ENCODE measurements at regions not wholly inside any gene's neighbourhood (a gene's known extent, or its start where the extent isn't known, plus 50 kb on each side); places are given as distances from the start of the nearest gene placed in this dataset.
"Not testable (repeated sequence)": the region's sequence is repeated elsewhere in the genome, so short reads cannot be mapped to it uniquely, and the experiment has no call there.

DNA sequence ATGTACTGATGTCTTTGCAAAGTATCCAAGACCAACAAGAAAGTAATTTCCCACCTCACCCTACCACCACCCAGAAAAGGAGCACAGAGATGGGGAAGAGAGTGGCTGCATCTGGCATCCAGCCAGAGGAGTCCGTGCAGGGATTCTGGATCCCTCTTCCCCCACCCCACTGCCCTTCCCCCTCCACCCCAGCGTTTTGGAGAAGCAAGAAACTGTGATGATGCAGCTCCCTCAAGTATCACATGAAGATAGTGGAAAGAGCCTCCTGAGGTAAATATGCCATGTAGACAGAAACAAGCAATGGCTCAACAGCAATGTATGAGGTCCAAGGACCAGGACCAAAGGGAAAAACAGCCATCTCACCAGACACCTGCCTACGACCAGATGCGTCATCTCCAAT, 153.8 kb downstream of the DEPDC1B start:
- no peak for DNase-seq

DNA sequence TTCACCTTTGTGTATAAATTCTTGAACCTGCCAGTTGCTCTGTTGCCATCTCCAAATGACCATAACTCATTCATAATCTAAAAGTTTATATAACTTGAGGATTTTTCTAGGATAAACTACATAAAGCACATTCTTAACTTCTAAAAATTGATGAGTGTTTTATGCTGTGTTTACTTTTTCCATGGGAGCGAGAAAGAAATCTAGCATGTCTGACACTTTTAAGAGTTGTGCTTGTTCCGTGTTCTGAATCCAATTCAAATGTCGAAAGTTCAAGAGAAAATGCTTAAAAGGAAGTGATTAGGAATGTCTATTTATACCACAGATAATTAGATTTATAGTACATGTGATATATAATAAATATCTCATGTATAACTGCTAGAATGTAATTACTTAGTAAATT, 154.4 kb downstream of the DEPDC1B start:
- no peak for DNase-seq

- DNase-seq: no peak
Measured at GRCh38 chr5:60544142-60544541, 155.8 kb downstream of the DEPDC1B start.

DNA sequence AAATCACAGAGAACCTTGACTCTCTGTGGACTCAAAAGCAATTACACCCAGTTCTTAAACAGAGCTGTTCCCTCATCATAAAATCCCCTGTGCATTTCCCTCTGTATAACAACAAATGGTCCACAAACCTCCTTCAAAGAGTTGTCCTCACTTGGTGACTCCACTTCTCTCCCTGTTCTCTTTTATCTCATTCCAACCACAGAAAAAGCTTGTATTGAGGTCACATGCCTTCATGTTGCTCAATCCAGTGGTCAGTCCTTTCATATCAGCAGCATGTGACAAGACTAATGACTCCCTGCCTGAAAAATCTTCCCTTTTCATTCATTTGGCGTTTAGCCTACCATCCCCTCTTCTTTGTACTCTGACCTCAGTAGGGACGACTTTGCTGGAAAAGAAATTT, 158.0 kb downstream of the DEPDC1B start:
- no peak for DNase-seq

DNA sequence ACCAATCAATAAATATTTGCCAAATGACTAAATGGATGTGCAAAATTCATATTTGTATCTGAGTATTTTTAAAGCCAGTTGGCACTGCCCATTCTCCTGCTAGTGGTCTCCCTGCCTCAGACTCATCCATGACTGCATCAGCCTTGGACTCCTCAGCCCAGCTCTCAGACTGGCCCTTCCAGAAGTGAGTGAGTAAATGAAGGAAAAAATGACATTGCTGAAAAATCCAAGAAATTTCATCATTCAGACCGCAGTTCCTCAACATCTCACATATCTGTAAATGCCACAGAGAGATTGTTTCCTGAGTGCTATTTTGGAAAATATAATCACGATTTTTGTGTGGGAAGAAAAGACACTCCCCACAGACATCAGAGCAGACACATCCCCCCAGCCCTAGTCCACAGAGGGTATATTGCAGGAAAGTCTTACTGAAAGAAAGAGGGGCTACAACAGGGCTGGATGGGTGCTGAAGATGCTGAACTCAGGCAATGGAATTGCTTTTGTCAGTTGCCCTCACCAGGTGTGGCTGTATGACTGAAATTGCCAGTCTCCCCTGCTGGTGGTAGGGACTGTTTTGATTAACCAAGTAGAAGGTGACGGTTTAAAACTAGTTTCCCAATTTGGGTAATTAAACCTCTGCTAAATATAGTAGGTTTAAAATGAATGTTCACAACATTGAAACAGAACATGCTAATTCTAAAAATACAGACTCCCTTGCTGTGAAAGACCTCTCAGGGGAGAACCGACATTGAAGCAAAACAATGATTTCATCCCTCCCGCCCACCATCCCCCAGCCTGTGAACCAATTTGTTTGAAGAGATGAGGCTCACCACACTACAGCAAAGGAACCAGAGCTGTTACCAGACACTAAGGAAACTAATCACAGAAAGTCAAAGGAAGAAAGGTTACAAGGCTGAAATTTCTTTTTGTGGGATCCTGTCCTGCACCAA, 158.8 kb downstream of the DEPDC1B start:
- no peak for DNase-seq

- no peak for DNase-seq
Measured at GRCh38 chr5:60538955-60539866, 160.8 kb downstream of the DEPDC1B start.

GRCh38 chr5:60538426-60538825, 161.5 kb downstream of the DEPDC1B start:
- no peak for DNase-seq

GRCh38 chr5:60535951-60536350, 164.0 kb downstream of the DEPDC1B start:
- DNase-seq: no peak

DNA sequence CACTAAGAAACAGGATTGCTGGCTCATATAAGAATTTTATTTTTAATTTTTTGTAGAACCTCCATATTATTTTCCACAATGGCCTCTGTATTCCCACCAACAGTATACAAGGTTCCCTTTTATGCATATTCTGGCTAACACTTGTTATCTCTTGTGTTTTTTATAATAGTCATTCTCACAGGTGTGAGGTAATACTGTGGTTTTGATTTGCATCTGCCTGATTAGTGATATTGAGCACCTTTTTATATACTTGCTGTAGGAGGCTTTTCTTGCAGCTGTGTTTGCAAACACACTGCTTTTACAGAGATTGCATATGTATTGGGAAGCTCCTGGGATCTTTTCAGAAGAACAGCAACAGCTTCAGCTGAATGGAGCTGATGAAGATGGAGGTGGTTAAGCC, 164.8 kb downstream of the DEPDC1B start:
- DNase-seq: no peak

DNA sequence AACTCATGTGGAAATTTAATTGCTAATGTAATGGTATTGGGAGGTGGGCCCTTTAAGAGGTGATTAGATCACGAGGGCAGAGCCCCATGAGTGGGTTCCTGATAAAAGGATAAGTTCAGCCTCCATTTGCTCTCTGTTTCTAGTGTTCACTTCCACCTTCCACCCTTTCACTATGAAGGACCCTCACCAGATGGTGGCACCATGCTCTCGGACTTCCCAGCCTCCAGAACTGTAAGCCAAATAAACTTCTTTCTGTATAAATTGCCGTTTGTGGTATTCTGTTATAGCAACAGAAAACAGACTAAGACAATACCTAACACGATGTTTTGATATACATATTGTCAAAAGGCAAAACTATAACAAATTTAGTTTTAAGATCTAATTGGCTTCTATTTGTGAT, 166.2 kb downstream of the DEPDC1B start:
- no peak for DNase-seq

DNA sequence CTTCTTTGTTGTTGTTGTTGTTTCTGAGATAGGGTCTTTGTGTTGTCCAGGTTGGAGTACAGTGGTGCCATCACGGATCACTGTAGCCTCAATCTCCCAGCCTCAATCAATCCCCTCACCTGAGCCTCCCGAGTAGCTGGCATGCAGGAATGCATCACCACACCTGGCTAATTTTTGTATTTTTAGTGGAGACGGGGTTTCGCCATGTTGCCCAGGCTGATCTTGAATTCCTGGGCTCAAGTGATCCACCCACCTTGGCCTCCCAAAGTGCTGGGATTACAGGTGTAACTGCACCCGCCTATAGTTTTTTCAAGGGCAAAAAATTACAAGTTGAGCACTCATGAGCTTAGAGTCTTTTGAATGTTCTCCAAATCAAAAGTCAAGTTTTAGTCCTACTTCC, 167.2 kb downstream of the DEPDC1B start:
- DNase-seq: not testable (repeated sequence)

GRCh38 chr5:60530144-60530848, 169.7 kb downstream of the DEPDC1B start:
- not testable (repeated sequence) for DNase-seq

DNA sequence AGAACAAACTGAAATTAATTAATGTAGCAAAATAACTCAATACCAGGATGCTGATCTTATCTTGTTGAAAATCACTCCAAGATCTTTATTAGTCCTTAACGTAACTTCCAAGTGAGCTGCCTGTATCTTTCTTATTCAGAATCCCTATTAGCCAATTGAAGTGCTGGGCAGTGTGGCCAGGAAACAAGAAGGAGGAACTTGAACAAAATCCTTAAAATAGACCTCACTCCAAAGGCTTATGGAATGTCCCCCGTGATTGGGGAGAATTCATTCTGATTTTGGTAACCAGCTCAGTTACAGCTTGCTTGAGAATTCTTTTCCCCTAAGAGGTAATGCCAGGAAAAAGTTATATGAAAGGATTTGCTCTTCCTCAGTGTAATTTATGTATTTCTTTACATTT, 171.0 kb downstream of the DEPDC1B start:
- no peak for DNase-seq

DNA sequence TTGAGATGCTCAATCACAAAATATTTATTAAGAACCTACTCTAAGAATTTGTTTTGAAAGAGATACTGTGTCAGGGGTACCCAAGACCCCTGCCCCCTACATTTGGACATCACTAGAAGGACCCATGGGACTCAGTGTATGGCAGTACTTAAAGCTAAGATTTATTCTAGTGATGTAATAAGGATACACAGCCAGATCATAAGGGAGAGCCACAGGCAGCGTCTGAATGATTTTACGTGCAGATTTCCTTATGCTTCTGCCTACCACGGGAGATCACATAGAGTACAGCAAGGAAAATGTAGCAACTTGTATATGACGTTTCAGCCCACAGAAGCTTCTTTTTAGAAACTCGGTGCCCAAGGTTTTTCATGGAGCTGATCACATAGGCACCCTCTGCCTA, 172.9 kb downstream of the DEPDC1B start:
- no peak for DNase-seq

DNA sequence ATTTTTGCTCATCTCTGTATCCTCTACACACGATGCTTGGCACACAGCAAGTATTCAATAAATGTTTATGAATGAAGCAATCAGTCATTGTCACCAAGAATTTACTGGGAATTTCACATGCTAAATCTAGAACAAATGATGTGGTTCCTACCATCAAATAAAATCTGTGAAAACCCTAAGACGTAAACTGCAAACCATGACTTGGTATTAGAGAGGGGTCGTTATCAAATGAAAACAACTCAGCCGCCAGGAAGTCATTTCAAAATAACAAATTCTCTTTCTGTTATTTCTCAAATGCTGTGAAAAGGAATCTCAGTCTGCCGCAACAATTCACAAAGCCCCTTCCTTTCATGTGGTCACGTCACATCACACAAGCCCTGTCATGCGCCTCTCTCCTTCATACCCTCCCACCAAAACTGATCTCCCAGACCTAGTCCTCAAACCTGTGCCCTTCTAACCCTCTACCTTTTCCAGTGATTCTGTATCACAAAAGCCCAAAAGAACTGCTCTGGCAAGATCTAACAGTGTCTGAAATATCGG, 173.6 kb downstream of the DEPDC1B start:
- DNase-seq: no peak

- peak; percentile 9 for DNase-seq
Measured at GRCh38 chr5:60522292-60522905, 177.6 kb downstream of the DEPDC1B start.

DNA sequence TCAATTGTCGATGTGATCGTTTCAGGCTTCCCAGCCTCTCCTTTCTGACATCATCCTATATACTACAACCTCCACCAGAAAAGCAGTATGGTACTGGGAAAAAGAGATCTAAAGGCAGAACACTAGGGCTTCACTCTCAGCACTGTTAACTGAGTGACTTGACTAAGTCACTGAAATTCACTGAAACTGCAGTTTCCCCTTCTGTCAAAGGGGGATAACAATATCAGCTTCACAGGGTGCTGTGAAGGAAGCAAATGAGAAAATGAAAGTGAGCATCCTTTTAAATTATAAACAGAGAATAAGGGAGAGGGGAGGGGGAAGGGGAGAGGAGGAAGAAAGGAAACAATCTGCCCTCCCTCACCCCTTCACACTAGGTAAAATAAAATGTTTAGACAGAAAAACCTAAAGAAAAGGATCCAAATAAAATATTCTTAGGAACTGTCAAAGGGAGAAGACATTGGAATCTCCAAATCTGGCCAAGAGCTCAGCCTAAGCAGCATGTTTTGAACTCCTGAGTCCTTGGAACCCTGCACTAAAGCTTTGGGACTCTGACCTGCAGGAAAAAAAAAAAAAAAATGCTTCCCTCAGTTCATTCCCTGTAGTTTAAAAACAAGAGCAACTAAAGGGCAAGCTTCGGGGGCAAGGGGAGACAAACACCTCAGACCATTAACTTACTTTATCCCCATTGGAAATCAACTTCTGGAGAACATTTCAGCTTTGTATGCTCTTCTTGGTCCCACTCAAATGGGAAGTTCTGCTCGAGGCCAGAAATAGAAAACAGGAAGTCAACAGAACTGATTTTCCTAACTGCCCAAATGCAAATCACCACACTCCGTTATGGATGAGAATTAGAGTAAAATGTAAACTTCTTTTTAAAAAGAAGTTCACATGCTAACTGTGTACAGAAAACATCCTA, 178.3 kb downstream of the DEPDC1B start:
- no peak for DNase-seq

GRCh38 chr5:60520451-60521227, 179.3 kb downstream of the DEPDC1B start:
- no peak for DNase-seq

DNA sequence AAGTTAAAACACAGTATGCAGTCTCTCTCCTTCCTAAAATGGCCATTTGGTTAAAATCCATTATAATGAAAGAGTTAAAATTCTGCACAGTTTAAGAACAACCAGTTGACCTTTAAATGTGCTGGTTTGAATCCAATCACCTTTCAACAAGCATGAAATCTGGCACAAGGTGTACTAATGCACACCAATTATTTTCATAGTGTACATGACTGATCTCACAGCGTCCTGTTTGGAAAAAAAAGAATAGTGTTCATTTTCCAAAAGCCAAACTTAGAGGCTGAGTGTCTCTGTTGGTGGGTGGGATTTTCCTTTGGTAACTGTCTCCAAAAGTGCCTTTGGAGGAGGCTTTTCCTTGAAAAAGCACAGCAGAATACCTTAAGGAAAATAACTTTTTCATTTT, 180.6 kb downstream of the DEPDC1B start:
- no peak for DNase-seq

GRCh38 chr5:60517850-60518249, 182.1 kb downstream of the DEPDC1B start:
- DNase-seq: no peak

Data from activated CD4-positive, alpha-beta T cell treated with anti-CD3 and anti-CD28 coated beads, Interleukin-10, Interleukin-2, amounts not matched to agents 100 ng/mL and 50 ng/mL, durations not matched to agents 16 hours and 8 hours (primary cell).